Gastrocnemius medialis (tissue), 4 donors: ENCODE measurements at regions not wholly inside any gene's neighbourhood (a gene's known extent, or its start where the extent isn't known, plus 50 kb on each side); places are given as distances from the start of the nearest gene placed in this dataset.

Source experiments
- ATAC-seq, 2 donors: fragments of 150-250 bp; one replicate each; pipeline ENCODE4 v1.9.1; 2016
- DNase-seq, 2 donors: peaks; one replicate each; pipeline ENCODE4 v3.0.0-alpha.2; 2019
- H3K27ac ChIP-seq, 4 donors: fragments of 200-600 bp; sonication (generic); 1 replicate in 1 of 4; 2 replicates in 3 of 4; pipeline ENCODE4 v1.5.1; 2016 to 2018; ENCODE audit warnings: mild to moderate bottlenecking in 2 of 4, moderate library complexity in 1 of 4
- H3K27me3 ChIP-seq, 3 donors: fragments of 200-600 bp; sonication (generic) in 2 of 3; 1 replicate in 1 of 3; 2 replicates in 2 of 3; pipeline versions ENCODE4 v1.5.1 to v1.6.0; 2016 to 2019; ENCODE audit warnings: mild to moderate bottlenecking in 1 of 3, moderate library complexity in 1 of 3
- H3K36me3 ChIP-seq, 2 donors: fragments of 200-600 bp; sonication (generic) in 1 of 2; one replicate each; pipeline ENCODE4 v1.5.1; 2017 to 2018
- H3K4me1 ChIP-seq, 2 donors: fragments of 200-600 bp; sonication (generic) in 1 of 2; one replicate each; pipeline ENCODE4 v1.5.1; 2016 to 2017; ENCODE audit warnings: mild to moderate bottlenecking in 2 of 2
- H3K4me3 ChIP-seq, 4 donors: fragments of 200-600 bp; sonication (generic) in 3 of 4; 1 replicate in 1 of 4; 2 replicates in 3 of 4; pipeline ENCODE4 v1.5.1; 2016 to 2019; ENCODE audit warnings: mild to moderate bottlenecking in 2 of 4
- H3K9me3 ChIP-seq, 3 donors: fragments of 200-600 bp; sonication (generic) in 2 of 3; 1 replicate in 1 of 3; 2 replicates in 2 of 3; pipeline ENCODE4 v1.5.1; 2016 to 2019
- POLR2A ChIP-seq, 2 donors: fragments of 450-650 bp; IDR thresholded peaks; one replicate each; pipeline ENCODE4 v1.6.1; 2017; ENCODE audit warnings: antibody characterized with exemption in 2 of 2, mild to moderate bottlenecking in 2 of 2, moderate library complexity in 2 of 2
- in situ Hi-C, 4 donors: fragments of 200-750 bp; cut with MboI; loops; one replicate each; pipeline versions ENCODE4 v1.15.0 to v1.8.0; 2017; ENCODE audit warnings: low sequenced_read_pairs in 4 of 4
- intact Hi-C: fragments of 100-400 bp; cut with DNase I; formaldehyde crosslinking; loops from one replicate; pipeline ENCODE4 v1.15.1; 2023; ENCODE audit warnings: low total_unique reads
- TF ChIP-seq, protein P1 (sequence below), 5 experiments: fragments of 450-650 bp in 3 of 5; fragments of 200-600 bp in 2 of 5; sonication (generic) in 2 of 5; IDR thresholded peaks in 4 of 5; conservative IDR thresholded peaks in 1 of 5; 1 replicate in 4 of 5; 2 replicates in 1 of 5; pipeline ENCODE4 v1.5.1; 2016 to 2019; ENCODE audit warnings: antibody characterized with exemption in 5 of 5, mild to moderate bottlenecking in 3 of 5, moderate library complexity in 3 of 5

DNA sequence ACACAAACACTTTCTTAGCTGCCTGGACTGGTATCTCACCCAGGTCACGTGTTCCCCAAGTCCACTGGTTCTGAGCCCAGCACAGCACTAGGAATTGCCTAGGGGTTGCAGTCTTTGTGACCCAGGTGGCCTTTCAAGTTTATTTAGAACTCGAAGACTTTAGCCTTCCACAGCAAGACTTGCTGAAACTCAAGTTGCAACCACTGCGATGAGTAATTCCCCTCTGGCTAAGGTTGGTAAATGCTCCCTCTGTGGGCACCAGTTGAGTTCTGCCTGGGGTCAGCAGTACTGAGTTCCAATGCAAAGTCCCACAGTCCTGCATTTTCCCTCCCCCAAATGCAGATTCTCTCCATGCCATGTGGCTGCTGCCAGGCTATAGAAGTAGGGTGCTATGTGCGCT is 77.6 kb upstream of the MOCS1 start:
- no peak overlapping the region for H3K27ac ChIP-seq
- no peaks in the 10 kb centered on the region for H3K9me3 ChIP-seq
- ATAC-seq (no peak), DNase-seq (no peak)
- H3K4me1 ChIP-seq, result no peaks in the 10 kb centered on the region
- in situ Hi-C loops (no loop called here), intact Hi-C loops (no loop called here)
- TF ChIP-seq, protein P1, sequence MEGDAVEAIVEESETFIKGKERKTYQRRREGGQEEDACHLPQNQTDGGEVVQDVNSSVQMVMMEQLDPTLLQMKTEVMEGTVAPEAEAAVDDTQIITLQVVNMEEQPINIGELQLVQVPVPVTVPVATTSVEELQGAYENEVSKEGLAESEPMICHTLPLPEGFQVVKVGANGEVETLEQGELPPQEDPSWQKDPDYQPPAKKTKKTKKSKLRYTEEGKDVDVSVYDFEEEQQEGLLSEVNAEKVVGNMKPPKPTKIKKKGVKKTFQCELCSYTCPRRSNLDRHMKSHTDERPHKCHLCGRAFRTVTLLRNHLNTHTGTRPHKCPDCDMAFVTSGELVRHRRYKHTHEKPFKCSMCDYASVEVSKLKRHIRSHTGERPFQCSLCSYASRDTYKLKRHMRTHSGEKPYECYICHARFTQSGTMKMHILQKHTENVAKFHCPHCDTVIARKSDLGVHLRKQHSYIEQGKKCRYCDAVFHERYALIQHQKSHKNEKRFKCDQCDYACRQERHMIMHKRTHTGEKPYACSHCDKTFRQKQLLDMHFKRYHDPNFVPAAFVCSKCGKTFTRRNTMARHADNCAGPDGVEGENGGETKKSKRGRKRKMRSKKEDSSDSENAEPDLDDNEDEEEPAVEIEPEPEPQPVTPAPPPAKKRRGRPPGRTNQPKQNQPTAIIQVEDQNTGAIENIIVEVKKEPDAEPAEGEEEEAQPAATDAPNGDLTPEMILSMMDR (IDR thresholded peaks at IDR 0.05 in 4 of 5, conservative IDR thresholded peaks at IDR 0.05 in 1 of 5), result no peak
- no peak for TF ChIP-seq POLR2A (IDR thresholded peaks at IDR 0.05)
- no peaks in the 10 kb centered on the region for H3K36me3 ChIP-seq
- H3K27me3 ChIP-seq, result no peaks in the 10 kb centered on the region
- H3K4me3 ChIP-seq, result no peak overlapping the region

GRCh38 chr6:40000964-40001515 is 66.8 kb upstream of the MOCS1 start:
- Histone ChIP-seq H3K4me1 (no peaks in the 10 kb centered on the region), H3K4me3 (no peak overlapping the region), H3K27me3 (no peaks in the 10 kb centered on the region), H3K9me3 (no peaks in the 10 kb centered on the region), H3K27ac (no peak overlapping the region), H3K36me3 (no peaks in the 10 kb centered on the region)
- no peak for DNase-seq
- no peak for ATAC-seq
- TF ChIP-seq, protein P1 (IDR thresholded peaks at IDR 0.05 in 4 of 5, conservative IDR thresholded peaks at IDR 0.05 in 1 of 5), result no peak
- TF ChIP-seq POLR2A (IDR thresholded peaks at IDR 0.05), result no peak
- in situ Hi-C loops, result no loop called here
- intact Hi-C loops, result no loop called here

DNA sequence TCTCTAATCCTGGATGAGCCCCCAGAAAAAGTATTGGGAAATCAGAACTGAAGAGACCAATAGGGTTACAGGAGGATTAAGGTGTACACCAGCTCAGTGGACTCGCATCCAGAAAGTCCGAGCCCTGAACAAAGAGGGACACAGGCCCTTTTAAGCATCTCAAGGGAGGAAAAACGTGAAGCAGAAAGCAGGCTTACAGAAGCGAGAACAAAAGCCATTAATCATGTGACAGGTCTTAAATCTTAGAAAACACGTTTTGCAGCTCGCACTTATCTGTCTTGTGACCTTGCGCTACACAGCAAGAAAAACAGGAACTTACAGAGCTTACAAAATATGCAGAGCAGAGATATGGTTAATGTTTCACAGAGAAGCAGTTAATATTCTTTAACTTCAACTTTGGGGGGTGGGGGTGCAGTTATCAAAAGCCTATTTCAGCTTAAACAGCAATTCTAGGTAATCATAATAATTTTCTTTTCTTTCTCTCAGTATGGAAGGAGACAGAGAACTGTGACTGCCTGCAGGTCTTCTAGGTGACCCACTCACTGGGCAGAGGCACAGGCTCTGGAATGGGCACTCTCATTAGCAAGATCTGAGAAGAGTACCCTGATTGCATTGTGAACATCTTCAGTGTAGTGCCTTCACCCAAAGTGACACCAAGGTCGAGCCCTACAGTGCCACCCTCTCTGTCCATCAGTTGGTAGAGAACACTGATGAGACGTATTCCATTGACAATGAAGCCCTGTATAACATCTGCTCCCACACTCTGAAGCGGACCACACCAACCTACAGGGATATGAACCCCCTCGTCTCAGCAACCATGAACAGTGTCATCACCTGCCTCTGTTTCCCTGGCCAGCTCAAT is 65.0 kb upstream of the MOCS1 start:
- Histone ChIP-seq H3K36me3 (no peaks in the 10 kb centered on the region), H3K4me3 (no peak overlapping the region), H3K4me1 (no peaks in the 10 kb centered on the region), H3K27ac (no peak overlapping the region), H3K9me3 (no peaks in the 10 kb centered on the region), H3K27me3 (no peaks in the 10 kb centered on the region)
- intact Hi-C loops, result no loop called here
- DNase-seq (no peak), ATAC-seq (no peak)
- TF ChIP-seq POLR2A (IDR thresholded peaks at IDR 0.05), result no peak
- TF ChIP-seq, protein P1 (IDR thresholded peaks at IDR 0.05 in 4 of 5, conservative IDR thresholded peaks at IDR 0.05 in 1 of 5), result no peak
- in situ Hi-C loops, result loop anchor here (25.0 kb wide), 5 partner anchors 313 to 1038 kb away; partner anchors contain the start of genes LRFN2 (in 2 of the 4), TSPO2 (in 1 of the 4) and UNC5CL (in 1 of the 4)

GRCh38 chr6:39998126-39998525 is 63.9 kb upstream of the MOCS1 start:
- DNase-seq (no peak), ATAC-seq (no peak)
- no peak overlapping the region for H3K27ac ChIP-seq
- H3K36me3 ChIP-seq, result no peaks in the 10 kb centered on the region
- H3K27me3 ChIP-seq, result no peaks in the 10 kb centered on the region
- H3K4me3 ChIP-seq, result no peak overlapping the region
- H3K4me1 ChIP-seq, result no peaks in the 10 kb centered on the region
- H3K9me3 ChIP-seq, result no peaks in the 10 kb centered on the region
- TF ChIP-seq POLR2A (IDR thresholded peaks at IDR 0.05), result no peak
- TF ChIP-seq, protein P1 (IDR thresholded peaks at IDR 0.05 in 4 of 5, conservative IDR thresholded peaks at IDR 0.05 in 1 of 5), result no peak
- in situ Hi-C loops, result loop anchor here (25.0 kb wide), 5 partner anchors 314 to 1039 kb away; partner anchors contain the start of genes LRFN2 (in 2 of the 4), TSPO2 (in 1 of the 4) and UNC5CL (in 1 of the 4)
- intact Hi-C loops, result no loop called here
